ENCODE measurements at regions not wholly inside any gene's neighbourhood (a gene's known extent, or its start where the extent isn't known, plus 50 kb on each side); places are given as distances from the start of the nearest gene placed in this dataset.

GRCh38 chr10:123269675-123270074 is 115.5 kb downstream of the BUB3 start:
- no peak for TF ChIP-seq CTCF (IDR thresholded peaks at IDR 0.05)
- H3K27ac ChIP-seq = no peak overlapping the region
- H3K36me3 ChIP-seq = no peaks in the 10 kb centered on the region
- intact Hi-C loops (cut with DNase I) = no loop called here
- no peak overlapping the region for H3K4me3 ChIP-seq
- no peaks in the 10 kb centered on the region for H3K9me3 ChIP-seq
- peaks cover 6 to 15% of the 10 kb centered on the region in 2 donors for H3K27me3 ChIP-seq
- no peak for ATAC-seq
- no peaks in the 10 kb centered on the region for H3K4me1 ChIP-seq
- no peak for DNase-seq

- no peaks in the 10 kb centered on the region for H3K36me3 ChIP-seq
- no peaks in the 10 kb centered on the region for H3K4me1 ChIP-seq
- DNase-seq (no peak), ATAC-seq (no peak)
- peaks cover 6 to 21% of the 10 kb centered on the region in 2 donors for H3K27me3 ChIP-seq
- intact Hi-C loops (cut with DNase I) = no loop called here
- H3K27ac ChIP-seq = no peak overlapping the region
- H3K4me3 ChIP-seq = no peak overlapping the region
- TF ChIP-seq CTCF (IDR thresholded peaks at IDR 0.05) = no peak
- H3K9me3 ChIP-seq = no peaks in the 10 kb centered on the region
These were observed 116.0 kb downstream of the BUB3 start for GRCh38 chr10:123270221-123270620.

DNA sequence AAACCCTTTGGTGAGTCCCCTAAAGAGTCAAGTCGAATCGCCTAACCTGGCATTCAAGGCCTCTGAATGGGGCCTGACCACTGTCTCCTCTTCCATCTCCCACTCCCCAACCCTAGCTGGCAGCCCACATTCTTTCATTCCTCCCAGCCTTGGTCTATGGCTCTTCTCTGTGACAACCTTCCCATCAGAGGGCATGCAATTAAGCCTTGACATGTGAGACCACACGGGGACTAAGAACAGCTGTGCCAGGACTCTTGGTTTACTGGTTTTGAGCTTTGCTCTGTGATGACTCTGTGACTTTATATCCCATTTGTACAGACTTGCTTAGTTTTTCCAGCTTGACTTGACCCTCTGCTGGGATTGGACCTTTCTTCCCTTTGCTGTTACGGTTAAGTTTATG is 116.6 kb downstream of the BUB3 start:
- ATAC-seq (no peak), DNase-seq (no peak)
- H3K4me1 ChIP-seq = no peaks in the 10 kb centered on the region
- H3K27ac ChIP-seq = no peak overlapping the region
- intact Hi-C loops (cut with DNase I) = no loop called here
- no peak for TF ChIP-seq CTCF (IDR thresholded peaks at IDR 0.05)
- no peaks in the 10 kb centered on the region for H3K9me3 ChIP-seq
- no peak overlapping the region for H3K4me3 ChIP-seq
- H3K36me3 ChIP-seq = no peaks in the 10 kb centered on the region
- H3K27me3 ChIP-seq = peaks cover 6 to 27% of the 10 kb centered on the region in 2 donors

DNA sequence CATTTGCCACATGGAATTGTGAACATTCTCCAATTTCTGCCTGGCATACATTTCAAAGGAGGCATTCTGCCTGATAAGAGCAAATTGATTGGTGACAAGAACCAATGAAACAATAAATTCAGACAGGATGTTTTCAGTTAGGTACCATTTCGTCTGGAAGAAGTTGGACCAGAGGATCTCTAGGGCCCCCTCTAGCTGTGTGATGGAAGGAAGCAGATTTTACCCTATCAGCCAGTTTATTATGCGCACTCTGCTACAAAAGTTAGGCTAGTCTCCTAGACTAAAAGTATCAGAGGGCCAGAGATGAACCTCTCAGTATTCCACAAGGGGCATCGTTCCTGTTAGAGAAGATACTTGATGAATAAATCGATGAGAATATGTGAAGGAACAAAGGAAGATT is 118.0 kb downstream of the BUB3 start:
- intact Hi-C loops (cut with DNase I) = no loop called here
- Histone ChIP-seq H3K4me1 (no peaks in the 10 kb centered on the region), H3K27ac (no peak overlapping the region), H3K4me3 (no peak overlapping the region), H3K27me3 (peaks cover 6 to 30% of the 10 kb centered on the region in 2 donors), H3K9me3 (peaks cover 0 to 4% of the 10 kb centered on the region in 2 donors), H3K36me3 (no peaks in the 10 kb centered on the region)
- TF ChIP-seq CTCF (IDR thresholded peaks at IDR 0.05) = no peak
- no peak for ATAC-seq
- DNase-seq = no peak

- intact Hi-C loops (cut with DNase I) = no loop called here
- DNase-seq = peak in 1 of 4 donors; percentile 16
- peak; percentile 87 for ATAC-seq
- Histone ChIP-seq H3K9me3 (peaks cover 0 to 4% of the 10 kb centered on the region in 2 donors), H3K27me3 (peaks cover 6 to 30% of the 10 kb centered on the region in 2 donors), H3K4me1 (no peaks in the 10 kb centered on the region), H3K27ac (no peak overlapping the region), H3K4me3 (peak overlapping the region in 1 of 2 donors; percentile 17), H3K36me3 (no peaks in the 10 kb centered on the region)
- no peak for TF ChIP-seq CTCF (IDR thresholded peaks at IDR 0.05)
These were observed 120.3 kb downstream of the BUB3 start for GRCh38 chr10:123274306-123275135.

Measured in left lung (tissue), 4 donors.